CD4-positive, alpha-beta T cell (primary cell): ENCODE measurements at regions not wholly inside any gene's neighbourhood (a gene's known extent, or its start where the extent isn't known, plus 50 kb on each side); places are given as distances from the start of the nearest gene placed in this dataset.

Experiments
- ATAC-seq: fragments of 200-7000 bp; cut with Tn5 transposase; one replicate; pipeline ENCODE4 v1.10.0; 2022; ENCODE audit warnings: mild to moderate bottlenecking; ENCODE audit not compliant: poor library complexity
- CTCF ChIA-PET: fragments of 350-600 bp; sonication (Branson Sonifier 250); formaldehyde crosslinking; loops from one replicate; lab custom pipeline; 2021; ENCODE audit warnings: antibody characterized with exemption, inconsistent platforms; lab: Charles Lee
- POLR2A ChIA-PET: fragments of 350-600 bp; sonication (Branson Sonifier 250); formaldehyde crosslinking; loops from one replicate; lab custom pipeline; 2021; ENCODE audit warnings: antibody characterized with exemption, inconsistent platforms; lab: Charles Lee
- DNase-seq, 14 experiments: peaks; one replicate each; pipeline ENCODE4 v3.0.0-alpha.2; 2013 to 2020; ENCODE audit warnings: mixed read lengths in 2 of 14
- H3K27ac ChIP-seq, 2 donors: one replicate each; pipeline versions ENCODE4 v1.5.1 to v1.7.0; 2013; ENCODE audit warnings: low read length in 2 of 2, low read depth in 1 of 2, mild to moderate bottlenecking in 1 of 2
- H3K27me3 ChIP-seq, 2 experiments: 1 replicate in 1 of 2; 2 replicates in 1 of 2; pipeline versions ENCODE4 v1.6.1 to v1.7.0; 2013; ENCODE audit warnings: low read length in 2 of 2, control low read depth in 1 of 2, mild to moderate bottlenecking in 1 of 2, moderate library complexity in 1 of 2; ENCODE audit not compliant: insufficient read depth in 2 of 2, control insufficient read depth in 1 of 2
- H3K36me3 ChIP-seq: one replicate; pipeline ENCODE4 v1.6.1; 2013; ENCODE audit warnings: low read length, control low read depth; ENCODE audit not compliant: insufficient read depth
- H3K4me1 ChIP-seq: one replicate; pipeline ENCODE4 v1.6.1; 2013; ENCODE audit warnings: low read length, control low read depth; ENCODE audit not compliant: insufficient read depth
- H3K4me3 ChIP-seq: one replicate; pipeline ENCODE4 v1.5.1; 2013; ENCODE audit warnings: mild to moderate bottlenecking, low read length, moderate library complexity
- H3K9me3 ChIP-seq, 2 experiments: 1 replicate in 1 of 2; 2 replicates in 1 of 2; pipeline versions ENCODE4 v1.6.1 to v1.7.0; 2013; ENCODE audit warnings: low read length in 2 of 2, mild to moderate bottlenecking in 2 of 2, control low read depth in 1 of 2, moderate library complexity in 1 of 2; ENCODE audit not compliant: control insufficient read depth in 1 of 2, insufficient read depth in 1 of 2
- H3K27ac Mint-ChIP-seq: one replicate; pipeline ENCODE4 v1.8.0; 2020; ENCODE audit warnings: mixed read lengths
- H3K27me3 Mint-ChIP-seq: one replicate; pipeline ENCODE4 v1.8.0; 2021; ENCODE audit warnings: mixed read lengths
- H3K36me3 Mint-ChIP-seq: one replicate; pipeline ENCODE4 v1.8.0; 2021; ENCODE audit warnings: low read depth, mixed read lengths
- H3K4me1 Mint-ChIP-seq: one replicate; pipeline ENCODE4 v1.8.0; 2021; ENCODE audit warnings: low read depth, mixed read lengths
- H3K4me3 Mint-ChIP-seq: one replicate; pipeline ENCODE4 v1.8.0; 2020; ENCODE audit warnings: mild to moderate bottlenecking, mixed read lengths
- H3K9me3 Mint-ChIP-seq: one replicate; pipeline ENCODE4 v1.8.0; 2020; ENCODE audit warnings: mixed read lengths
- CTCF ChIP-seq: fragments of 200-600 bp; IDR thresholded peaks from one replicate; pipeline ENCODE4 v1.8.0; 2022; ENCODE audit warnings: antibody characterized with exemption, mild to moderate bottlenecking
- intact Hi-C, 2 experiments: fragments of 100-400 bp; cut with DNase I in 1 of 2; cut with micrococcal nuclease in 1 of 2; formaldehyde crosslinking; loops; one replicate each; pipeline versions ENCODE4 v1.15.1 to v1.9.0; 2023 to 2025; cut with DNase I, micrococcal nuclease

DNA sequence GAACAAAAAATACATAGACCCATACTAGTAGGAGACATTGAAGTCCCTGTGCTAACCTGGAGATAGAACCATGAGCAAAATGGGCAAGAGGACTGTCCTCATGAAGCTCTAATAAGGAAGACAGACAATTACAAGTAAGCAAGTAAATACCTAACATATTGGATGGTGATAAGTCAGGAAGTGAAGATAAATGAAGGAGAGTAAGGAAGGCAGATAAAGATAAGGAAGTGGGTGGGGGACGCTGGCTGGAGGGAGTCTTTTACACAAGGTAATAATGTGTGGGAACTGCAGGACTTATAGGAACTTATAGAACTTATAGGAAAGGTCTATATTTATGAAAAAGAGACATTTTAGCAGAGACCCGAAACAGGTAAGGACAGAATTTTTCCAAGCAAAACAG is 148.9 kb upstream of the ABI3BP start:
- POLR2A ChIA-PET: no interaction called here
- no peak overlapping the region for H3K4me3 Mint-ChIP-seq
- intact Hi-C loops: no loop called here
- Histone ChIP-seq H3K27me3 (no peaks in the 10 kb centered on the region), H3K4me3 (no peak overlapping the region), H3K4me1 (no peaks in the 10 kb centered on the region), H3K36me3 (no peaks in the 10 kb centered on the region), H3K9me3 (no peaks in the 10 kb centered on the region), H3K27ac (no peak overlapping the region)
- no peaks in the 10 kb centered on the region for H3K36me3 Mint-ChIP-seq
- no peak overlapping the region for H3K27ac Mint-ChIP-seq
- no peak for TF ChIP-seq CTCF
- H3K27me3 Mint-ChIP-seq: peaks cover 7% of the 10 kb centered on the region
- no peaks in the 10 kb centered on the region for H3K4me1 Mint-ChIP-seq
- no peaks in the 10 kb centered on the region for H3K9me3 Mint-ChIP-seq
- DNase-seq: no peak
- no peak for ATAC-seq
- CTCF ChIA-PET: no interaction called here

DNA sequence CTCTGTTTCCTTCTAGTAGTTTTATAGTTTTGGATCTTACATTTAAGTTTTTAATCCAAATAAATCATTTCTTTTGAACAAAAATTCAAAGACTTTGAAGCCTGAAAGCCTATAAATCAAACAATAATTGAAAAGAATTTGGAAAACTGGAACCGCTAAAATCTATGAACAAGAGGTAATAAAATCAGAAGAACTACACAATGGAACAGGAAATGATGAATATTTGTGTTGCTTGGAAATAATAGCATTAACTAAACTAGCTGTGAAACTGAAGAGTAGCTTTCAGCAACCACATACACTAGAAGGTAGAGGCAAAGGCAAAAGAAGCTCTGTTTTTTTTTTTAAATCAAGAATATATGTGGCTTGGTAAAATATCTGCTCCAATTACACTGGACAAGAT is 147.9 kb upstream of the ABI3BP start:
- H3K9me3 ChIP-seq: no peaks in the 10 kb centered on the region
- ChIA-PET POLR2A (no interaction called here), CTCF (no interaction called here)
- peaks cover 5% of the 10 kb centered on the region for H3K27me3 Mint-ChIP-seq
- H3K27ac ChIP-seq: no peak overlapping the region
- no peak overlapping the region for H3K4me3 Mint-ChIP-seq
- no peak overlapping the region for H3K27ac Mint-ChIP-seq
- H3K9me3 Mint-ChIP-seq: no peaks in the 10 kb centered on the region
- no peak for ATAC-seq
- intact Hi-C loops: no loop called here
- no peaks in the 10 kb centered on the region for H3K4me1 ChIP-seq
- no peaks in the 10 kb centered on the region for H3K36me3 Mint-ChIP-seq
- H3K4me1 Mint-ChIP-seq: no peaks in the 10 kb centered on the region
- TF ChIP-seq CTCF: no peak
- no peak for DNase-seq
- no peaks in the 10 kb centered on the region for H3K36me3 ChIP-seq
- H3K27me3 ChIP-seq: no peaks in the 10 kb centered on the region
- H3K4me3 ChIP-seq: no peak overlapping the region

DNA sequence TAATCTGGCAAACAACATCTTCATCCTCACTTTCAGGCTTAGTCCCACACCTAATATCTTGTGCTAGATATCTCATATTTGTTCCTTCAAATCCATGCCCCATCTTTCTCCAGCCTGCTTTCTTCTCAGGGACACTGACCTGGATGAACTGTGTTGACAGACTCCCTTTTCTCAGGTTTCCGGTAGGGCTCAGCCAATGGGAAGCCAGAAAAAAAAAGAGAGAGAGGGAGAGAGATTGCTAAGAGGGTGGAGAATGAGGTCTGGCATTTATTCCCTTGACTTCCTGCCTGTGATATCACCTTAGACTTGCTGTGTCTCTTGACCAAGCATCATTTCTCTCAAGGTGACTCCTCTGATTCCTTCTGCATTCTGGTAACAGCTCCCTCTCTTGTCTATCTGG is 145.6 kb upstream of the ABI3BP start:
- H3K9me3 Mint-ChIP-seq: no peaks in the 10 kb centered on the region
- ATAC-seq: no peak
- H3K4me1 ChIP-seq: no peaks in the 10 kb centered on the region
- intact Hi-C loops: no loop called here
- H3K27ac Mint-ChIP-seq: no peak overlapping the region
- H3K4me1 Mint-ChIP-seq: no peaks in the 10 kb centered on the region
- no peaks in the 10 kb centered on the region for H3K27me3 Mint-ChIP-seq
- CTCF ChIA-PET: no interaction called here
- no peaks in the 10 kb centered on the region for H3K36me3 ChIP-seq
- no peaks in the 10 kb centered on the region for H3K36me3 Mint-ChIP-seq
- no peak overlapping the region for H3K27ac ChIP-seq
- TF ChIP-seq CTCF: no peak
- DNase-seq: no peak
- H3K4me3 Mint-ChIP-seq: no peak overlapping the region
- POLR2A ChIA-PET: no interaction called here
- no peaks in the 10 kb centered on the region for H3K9me3 ChIP-seq
- no peak overlapping the region for H3K4me3 ChIP-seq
- no peaks in the 10 kb centered on the region for H3K27me3 ChIP-seq
